D341Med (cell line): ENCODE measurements at regions not wholly inside any gene's neighbourhood (a gene's known extent, or its start where the extent isn't known, plus 50 kb on each side); places are given as distances from the start of the nearest gene placed in this dataset.
"Not testable (repeated sequence)": the region's sequence is repeated elsewhere in the genome, so short reads cannot be mapped to it uniquely, and the experiment has no call there.

Experiments
- DNase-seq: peaks from one replicate; pipeline ENCODE4 v3.0.0; 2012; ENCODE audit warnings: low spot score

- no peak for DNase-seq
These were observed 866.5 kb downstream of the IGSF11 start for GRCh38 chr3:118168175-118168574.

GRCh38 chr3:118171236-118171852, 863.3 kb downstream of the IGSF11 start:
- DNase-seq: peak; percentile 12

- no peak for DNase-seq
These were observed 853.8 kb downstream of the IGSF11 start for GRCh38 chr3:118180853-118181252.

GRCh38 chr3:118181274-118181673, 853.4 kb downstream of the IGSF11 start:
- no peak for DNase-seq

GRCh38 chr3:118186051-118186450, 848.6 kb downstream of the IGSF11 start:
- peak; percentile 14 for DNase-seq

GRCh38 chr3:118187221-118187620, 847.4 kb downstream of the IGSF11 start:
- DNase-seq: no peak

- DNase-seq: no peak
These were observed 838.5 kb downstream of the IGSF11 start for GRCh38 chr3:118196183-118196582.

GRCh38 chr3:118199044-118199443, 835.6 kb downstream of the IGSF11 start:
- no peak for DNase-seq

- DNase-seq: no peak
These were observed 830.5 kb downstream of the IGSF11 start for GRCh38 chr3:118204052-118204656.

- no peak for DNase-seq
These were observed 827.4 kb downstream of the IGSF11 start for GRCh38 chr3:118207271-118207670.

GRCh38 chr3:118208642-118209041, 826.0 kb downstream of the IGSF11 start:
- DNase-seq: no peak

- DNase-seq: no peak
These were observed 820.8 kb downstream of the IGSF11 start for GRCh38 chr3:118213892-118214291.

- no peak for DNase-seq
These were observed 808.4 kb downstream of the IGSF11 start for GRCh38 chr3:118226206-118226605.

GRCh38 chr3:118227191-118227590, 807.5 kb downstream of the IGSF11 start:
- DNase-seq: no peak

GRCh38 chr3:118228151-118228550, 806.5 kb downstream of the IGSF11 start:
- no peak for DNase-seq

GRCh38 chr3:118229196-118229595, 805.5 kb downstream of the IGSF11 start:
- DNase-seq: no peak

GRCh38 chr3:118231578-118231977, 803.1 kb downstream of the IGSF11 start:
- DNase-seq: no peak

- no peak for DNase-seq
These were observed 795.4 kb downstream of the IGSF11 start for GRCh38 chr3:118239253-118239652.

GRCh38 chr3:118244761-118245160, 789.9 kb downstream of the IGSF11 start:
- no peak for DNase-seq

GRCh38 chr3:118245312-118245711, 789.3 kb downstream of the IGSF11 start:
- no peak for DNase-seq

GRCh38 chr3:118258850-118259249, 775.8 kb downstream of the IGSF11 start:
- DNase-seq: not testable (repeated sequence)

GRCh38 chr3:118262800-118263402, 771.7 kb downstream of the IGSF11 start:
- no peak for DNase-seq

GRCh38 chr3:118267588-118267987, 767.1 kb downstream of the IGSF11 start:
- no peak for DNase-seq
